Esophagus mucosa (tissue), 1 donor: ENCODE measurements at regions not wholly inside any gene's neighbourhood (a gene's known extent, or its start where the extent isn't known, plus 50 kb on each side); places are given as distances from the start of the nearest gene placed in this dataset.

Experiments used
- ATAC-seq: fragments of 200-7000 bp; cut with Tn5 transposase; one replicate; pipeline ENCODE4 v1.9.1; 2020
- donor health status: DM: yes; HTN: yes; CAD: no.

- ATAC-seq: no peak
These were observed 288.3 kb downstream of the TPBG start for GRCh38 chr6:82651845-82652335.

GRCh38 chr6:82679232-82679631, 315.6 kb downstream of the TPBG start:
- no peak for ATAC-seq

- ATAC-seq: no peak
These were observed 316.6 kb downstream of the TPBG start for GRCh38 chr6:82680192-82680591.

GRCh38 chr6:82681119-82681714, 317.6 kb downstream of the TPBG start:
- no peak for ATAC-seq

- no peak for ATAC-seq
These were observed 323.1 kb downstream of the TPBG start for GRCh38 chr6:82686719-82687118.

GRCh38 chr6:82687855-82688254, 324.2 kb downstream of the TPBG start:
- no peak for ATAC-seq

GRCh38 chr6:82690283-82690682, 326.7 kb downstream of the TPBG start:
- no peak for ATAC-seq

GRCh38 chr6:82691997-82692396, 328.4 kb downstream of the TPBG start:
- no peak for ATAC-seq

GRCh38 chr6:82693094-82693493, 329.5 kb downstream of the TPBG start:
- ATAC-seq: no peak

GRCh38 chr6:82701341-82701740, 337.7 kb downstream of the TPBG start:
- ATAC-seq: no peak

GRCh38 chr6:82702574-82702973, 339.0 kb downstream of the TPBG start:
- ATAC-seq: no peak

- no peak for ATAC-seq
These were observed 339.6 kb downstream of the TPBG start for GRCh38 chr6:82703230-82703629.

- no peak for ATAC-seq
These were observed 340.4 kb downstream of the TPBG start for GRCh38 chr6:82704045-82704444.

- no peak for ATAC-seq
These were observed 342.0 kb downstream of the TPBG start for GRCh38 chr6:82705579-82705978.

GRCh38 chr6:82711105-82711827, 347.6 kb downstream of the TPBG start:
- ATAC-seq: no peak

GRCh38 chr6:82711971-82712370, 348.4 kb downstream of the TPBG start:
- no peak for ATAC-seq

- ATAC-seq: no peak
These were observed 348.8 kb downstream of the TPBG start for GRCh38 chr6:82712389-82712788.

GRCh38 chr6:82712826-82713225, 349.2 kb downstream of the TPBG start:
- ATAC-seq: no peak

- no peak for ATAC-seq
These were observed 344.6 kb downstream of the UBE3D start for GRCh38 chr6:82720992-82721391.

- ATAC-seq: no peak
These were observed 329.9 kb downstream of the UBE3D start for GRCh38 chr6:82735790-82736189.

GRCh38 chr6:82737965-82738364, 327.7 kb downstream of the UBE3D start:
- ATAC-seq: no peak

GRCh38 chr6:82738773-82739172, 326.9 kb downstream of the UBE3D start:
- ATAC-seq: no peak

GRCh38 chr6:82739303-82739702, 326.3 kb downstream of the UBE3D start:
- no peak for ATAC-seq

GRCh38 chr6:82740072-82740471, 325.6 kb downstream of the UBE3D start:
- ATAC-seq: no peak
